Activated CD4-positive, alpha-beta T cell treated with anti-CD3 and anti-CD28 coated beads, Interleukin-2, amount 50 U/mL, for 24 hours (primary cell): ENCODE measurements at regions not wholly inside any gene's neighbourhood (a gene's known extent, or its start where the extent isn't known, plus 50 kb on each side); places are given as distances from the start of the nearest gene placed in this dataset.
"Not testable (repeated sequence)": the region's sequence is repeated elsewhere in the genome, so short reads cannot be mapped to it uniquely, and the experiment has no call there.

Experiments
- DNase-seq, 2 donors: peaks; one replicate each; pipeline ENCODE4 v3.0.0-alpha.2; 2020; ENCODE audit warnings: low read depth in 1 of 2, low spot score in 1 of 2

GRCh38 chr13:88979465-88980175 is 1308.4 kb downstream of the SLITRK5 start:
- DNase-seq = peak in 1 of 2 donors; percentile 18

- DNase-seq = no peak
Measured at GRCh38 chr13:89003656-89004055, 1332.5 kb downstream of the SLITRK5 start.

- no peak for DNase-seq
Measured at GRCh38 chr13:89011615-89012014, 1340.4 kb downstream of the SLITRK5 start.

GRCh38 chr13:89027694-89028306 is 1356.6 kb downstream of the SLITRK5 start:
- DNase-seq = no peak

- DNase-seq = peak in 1 of 2 donors; percentile 38
Measured at GRCh38 chr13:89029062-89029461, 1357.9 kb downstream of the SLITRK5 start.

GRCh38 chr13:89034015-89034414 is 1362.8 kb downstream of the SLITRK5 start:
- DNase-seq = no peak

- no peak for DNase-seq
Measured at GRCh38 chr13:89052699-89053098, 1381.5 kb downstream of the SLITRK5 start.

GRCh38 chr13:89053418-89053817 is 1382.2 kb downstream of the SLITRK5 start:
- no peak for DNase-seq

GRCh38 chr13:89057274-89057673 is 1386.1 kb downstream of the SLITRK5 start:
- no peak for DNase-seq

GRCh38 chr13:89057862-89058261 is 1386.7 kb downstream of the SLITRK5 start:
- DNase-seq = no peak

GRCh38 chr13:89061821-89062220 is 1390.7 kb downstream of the SLITRK5 start:
- DNase-seq = no peak

GRCh38 chr13:89066868-89067466 is 1395.8 kb downstream of the SLITRK5 start:
- DNase-seq = peak in 1 of 2 donors; percentile 31

- DNase-seq = no peak
Measured at GRCh38 chr13:89072979-89073378, 1401.8 kb downstream of the SLITRK5 start.

- no peak for DNase-seq
Measured at GRCh38 chr13:89076622-89077021, 1405.5 kb downstream of the SLITRK5 start.

GRCh38 chr13:89082623-89083022 is 1411.5 kb downstream of the SLITRK5 start:
- DNase-seq = no peak

GRCh38 chr13:89088107-89088506 is 1416.9 kb downstream of the SLITRK5 start:
- DNase-seq = not testable (repeated sequence)

GRCh38 chr13:89097994-89098393 is 1426.8 kb downstream of the SLITRK5 start:
- DNase-seq = no peak

- no peak for DNase-seq
Measured at GRCh38 chr13:89113744-89114143, 1442.6 kb downstream of the SLITRK5 start.

- no peak for DNase-seq
Measured at GRCh38 chr13:89115307-89115706, 1444.1 kb downstream of the SLITRK5 start.

- no peak for DNase-seq
Measured at GRCh38 chr13:89136678-89137077, 1465.5 kb downstream of the SLITRK5 start.

GRCh38 chr13:89150362-89150761 is 1479.2 kb downstream of the SLITRK5 start:
- DNase-seq = no peak

- DNase-seq = no peak
Measured at GRCh38 chr13:89153941-89154340, 1482.8 kb downstream of the SLITRK5 start.
